Fibroblast of skin of right quadriceps (primary cell): ENCODE measurements at regions not wholly inside any gene's neighbourhood (a gene's known extent, or its start where the extent isn't known, plus 50 kb on each side); places are given as distances from the start of the nearest gene placed in this dataset.
"Not testable (repeated sequence)": the region's sequence is repeated elsewhere in the genome, so short reads cannot be mapped to it uniquely, and the experiment has no call there.

Experiments used
- DNase-seq: peaks from one replicate; pipeline ENCODE4 v3.0.0-alpha.2; 2013

GRCh38 chr9:31210978-31211570 is 1173.4 kb upstream of the ACO1 start:
- DNase-seq: no peak

- not testable (repeated sequence) for DNase-seq
Observed at GRCh38 chr9:31229976-31230375, 1154.5 kb upstream of the ACO1 start.

- DNase-seq: no peak
Observed at GRCh38 chr9:31232485-31232884, 1152.0 kb upstream of the ACO1 start.

GRCh38 chr9:31236344-31236743 is 1148.1 kb upstream of the ACO1 start:
- no peak for DNase-seq

- DNase-seq: no peak
Observed at GRCh38 chr9:31243386-31243785, 1141.1 kb upstream of the ACO1 start.

- DNase-seq: no peak
Observed at GRCh38 chr9:31248156-31248555, 1136.3 kb upstream of the ACO1 start.

- DNase-seq: no peak
Observed at GRCh38 chr9:31251386-31251785, 1133.1 kb upstream of the ACO1 start.

- no peak for DNase-seq
Observed at GRCh38 chr9:31253800-31254762, 1130.4 kb upstream of the ACO1 start.

- no peak for DNase-seq
Observed at GRCh38 chr9:31255211-31255610, 1129.2 kb upstream of the ACO1 start.

- no peak for DNase-seq
Observed at GRCh38 chr9:31259824-31260223, 1124.6 kb upstream of the ACO1 start.

- DNase-seq: no peak
Observed at GRCh38 chr9:31272456-31273295, 1111.8 kb upstream of the ACO1 start.

GRCh38 chr9:31275419-31275818 is 1109.0 kb upstream of the ACO1 start:
- DNase-seq: no peak

GRCh38 chr9:31290731-31291130 is 1093.7 kb upstream of the ACO1 start:
- no peak for DNase-seq

GRCh38 chr9:31302620-31303418 is 1081.6 kb upstream of the ACO1 start:
- no peak for DNase-seq

GRCh38 chr9:31304576-31304975 is 1079.9 kb upstream of the ACO1 start:
- DNase-seq: peak; percentile 92

- no peak for DNase-seq
Observed at GRCh38 chr9:31314241-31314640, 1070.2 kb upstream of the ACO1 start.

GRCh38 chr9:31320494-31320893 is 1063.9 kb upstream of the ACO1 start:
- no peak for DNase-seq

GRCh38 chr9:31321256-31321655 is 1063.2 kb upstream of the ACO1 start:
- DNase-seq: no peak

- no peak for DNase-seq
Observed at GRCh38 chr9:31321686-31322085, 1062.8 kb upstream of the ACO1 start.

- no peak for DNase-seq
Observed at GRCh38 chr9:31323726-31324444, 1060.6 kb upstream of the ACO1 start.

- DNase-seq: no peak
Observed at GRCh38 chr9:31325778-31326177, 1058.7 kb upstream of the ACO1 start.

- DNase-seq: not testable (repeated sequence)
Observed at GRCh38 chr9:31326883-31327282, 1057.6 kb upstream of the ACO1 start.
